ENCODE measurements at regions not wholly inside any gene's neighbourhood (a gene's known extent, or its start where the extent isn't known, plus 50 kb on each side); places are given as distances from the start of the nearest gene placed in this dataset.

DNA sequence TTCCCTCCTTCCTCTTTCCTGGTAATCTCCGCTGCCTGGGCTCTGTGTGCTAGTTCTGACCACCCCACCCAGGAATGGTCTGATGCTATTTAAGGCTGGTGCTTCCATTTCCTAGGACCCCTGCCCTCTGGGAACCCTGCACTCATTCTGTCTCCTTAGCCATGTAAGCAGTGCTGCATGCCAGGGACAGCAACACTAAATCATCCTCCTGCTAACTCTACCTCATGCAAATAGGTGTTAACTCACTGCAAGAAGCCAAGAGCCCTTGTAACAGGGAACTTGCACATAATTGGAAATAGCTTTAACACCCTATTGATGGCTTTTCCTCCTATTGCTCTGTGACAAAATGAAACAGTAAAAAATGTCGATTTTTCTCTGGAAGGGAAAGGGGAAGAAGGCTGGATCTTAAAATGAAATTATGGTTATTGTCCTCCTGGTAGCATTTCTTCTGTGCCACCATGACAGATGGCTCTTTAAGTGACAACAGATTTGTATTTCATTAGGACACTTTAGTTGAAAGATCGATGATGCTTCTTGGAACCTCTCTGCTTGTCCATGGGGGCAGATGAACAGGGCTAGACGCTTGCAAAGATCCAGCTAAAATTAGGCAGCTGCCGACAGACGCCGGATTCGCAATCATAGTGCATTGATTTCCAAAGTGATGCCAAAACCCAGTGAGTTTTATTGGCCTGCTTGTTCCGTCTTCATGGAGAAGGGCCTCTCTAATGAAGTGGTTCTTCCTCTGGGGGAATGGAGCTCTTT lies 551.7 kb downstream of the MATN1 start:
- TF ChIP-seq CTCF (IDR thresholded peaks at IDR 0.05; ENCODE audit: low read depth, low read length, poor library complexity, severe bottlenecking): no peak
- TF ChIP-seq EZH2phosphoT487 (IDR thresholded peaks at IDR 0.05; ENCODE audit: borderline replicate concordance, low read length): no peak
